B cell (primary cell): ENCODE measurements at regions not wholly inside any gene's neighbourhood (a gene's known extent, or its start where the extent isn't known, plus 50 kb on each side); places are given as distances from the start of the nearest gene placed in this dataset.

Experiments
- ATAC-seq: fragments of 200-7000 bp; cut with Tn5 transposase; one replicate; pipeline ENCODE4 v1.10.0; 2021; ENCODE audit warnings: low read depth, mild to moderate bottlenecking, moderate number of reproducible peaks, moderate library complexity
- CTCF ChIA-PET: fragments of 350-600 bp; sonication (Branson Sonifier 250); formaldehyde crosslinking; loops from one replicate; lab custom pipeline; 2021; ENCODE audit warnings: antibody characterized with exemption, inconsistent platforms; lab: Charles Lee
- POLR2A ChIA-PET: fragments of 350-600 bp; sonication (Branson Sonifier 250); formaldehyde crosslinking; loops from one replicate; lab custom pipeline; 2021; ENCODE audit warnings: antibody characterized with exemption; lab: Charles Lee
- DNase-seq: peaks from one replicate; pipeline ENCODE4 v3.0.0; 2013
- H2AFZ ChIP-seq: 2 replicates; pipeline ENCODE4 v1.6.1; 2012; ENCODE audit warnings: mild to moderate bottlenecking, low read depth, low read length; ENCODE audit not compliant: insufficient read depth, poor library complexity, severe bottlenecking
- H3K27ac ChIP-seq, 2 donors: 1 replicate in 1 of 2; 2 replicates in 1 of 2; pipeline ENCODE4 v1.5.1; 2012 to 2013; ENCODE audit warnings: low read length in 2 of 2, mild to moderate bottlenecking in 2 of 2, moderate library complexity in 1 of 2
- H3K27me3 ChIP-seq, 4 experiments: fragments of 200-600 bp in 1 of 4; sonication (generic) in 1 of 4; replicated peaks in 1 of 4; 1 replicate in 2 of 4; 2 replicates in 2 of 4; pipeline versions ENCODE4 v1.6.1 to v1.7.0; 2013 to 2016; ENCODE audit warnings: low read length in 3 of 4, mild to moderate bottlenecking in 2 of 4, mixed read lengths in 1 of 4, moderate library complexity in 1 of 4; ENCODE audit not compliant: insufficient read depth in 4 of 4, control insufficient read depth in 3 of 4; ENCODE audit errors: control extremely low read depth in 1 of 4
- H3K36me3 ChIP-seq, 2 experiments: replicated peaks in 1 of 2; 1 replicate in 1 of 2; 2 replicates in 1 of 2; pipeline versions ENCODE4 v1.6.1 to v1.7.1; 2013; ENCODE audit warnings: low read length in 1 of 2; ENCODE audit not compliant: insufficient read depth in 2 of 2, control insufficient read depth in 1 of 2; ENCODE audit errors: control extremely low read depth in 1 of 2, extremely low read depth in 1 of 2
- H3K4me1 ChIP-seq, 2 donors: fragments of 200-600 bp in 1 of 2; sonication (generic) in 1 of 2; 1 replicate in 1 of 2; 2 replicates in 1 of 2; pipeline versions ENCODE4 v1.5.1 to v1.6.1; 2013 to 2017; ENCODE audit warnings: low read length in 2 of 2; ENCODE audit not compliant: control insufficient read depth in 2 of 2, insufficient read depth in 2 of 2
- H3K4me2 ChIP-seq: replicated peaks from 2 replicates; pipeline ENCODE3; 2012; ENCODE audit warnings: mild to moderate bottlenecking, low read depth, low read length; ENCODE audit not compliant: poor library complexity, severe bottlenecking
- H3K4me3 ChIP-seq, 5 experiments: fragments of 200-600 bp in 1 of 5; sonication (generic) in 1 of 5; 1 replicate in 3 of 5; 2 replicates in 2 of 5; pipeline versions ENCODE4 v1.5.1 to v1.7.0; 2011 to 2016; ENCODE audit warnings: low read length in 4 of 5, mild to moderate bottlenecking in 4 of 5, low read depth in 2 of 5, control low read depth in 1 of 5, moderate library complexity in 1 of 5; ENCODE audit not compliant: insufficient read depth in 1 of 5; ENCODE audit errors: control extremely low read depth in 1 of 5, extremely low read depth in 1 of 5
- H3K79me2 ChIP-seq: fragments of 200-600 bp; sonication (generic); one replicate; pipeline ENCODE4 v1.6.0; 2016; ENCODE audit warnings: low read length; ENCODE audit not compliant: control insufficient read depth, insufficient read depth
- H3K9ac ChIP-seq: fragments of 200-600 bp; sonication (generic); 2 replicates; pipeline ENCODE4 v1.6.1; 2017; ENCODE audit warnings: mild to moderate bottlenecking, low read length, moderate library complexity
- H3K9me3 ChIP-seq, 3 donors: one replicate each; pipeline versions ENCODE4 v1.6.1 to v1.7.1; 2013; ENCODE audit warnings: low read length in 2 of 3; ENCODE audit not compliant: control insufficient read depth in 2 of 3, insufficient read depth in 1 of 3; ENCODE audit errors: control extremely low read depth in 1 of 3
- H4K20me1 ChIP-seq: 2 replicates; pipeline ENCODE4 v1.6.0; 2012; ENCODE audit warnings: mild to moderate bottlenecking, low read length; ENCODE audit not compliant: insufficient read depth, control insufficient read depth, poor library complexity, severe bottlenecking
- H3K27ac Mint-ChIP-seq: one replicate; pipeline ENCODE4 v1.8.0; 2021; ENCODE audit warnings: mixed read lengths
- H3K27me3 Mint-ChIP-seq: one replicate; pipeline ENCODE4 v1.8.0; 2021; ENCODE audit warnings: mixed read lengths
- H3K4me1 Mint-ChIP-seq: one replicate; pipeline ENCODE4 v1.8.0; 2021; ENCODE audit warnings: mixed read lengths
- H3K4me3 Mint-ChIP-seq: one replicate; pipeline ENCODE4 v1.8.0; 2021; ENCODE audit warnings: mixed read lengths
- H3K9me3 Mint-ChIP-seq: one replicate; pipeline ENCODE4 v1.8.0; 2022; ENCODE audit warnings: mixed read lengths; ENCODE audit not compliant: insufficient read depth
- CTCF ChIP-seq: fragments of 200-600 bp; IDR thresholded peaks from one replicate; pipeline ENCODE4 v1.8.0; 2022; ENCODE audit warnings: antibody characterized with exemption, mild to moderate bottlenecking
- EZH2 ChIP-seq: IDR thresholded peaks from 2 replicates; pipeline ENCODE4 v1.6.1; 2012; ENCODE audit warnings: borderline replicate concordance, low read depth, mild to moderate bottlenecking, moderate library complexity, low read length; ENCODE audit not compliant: insufficient read depth, poor library complexity, severe bottlenecking
- WGBS: methylation state at CpG from one replicate; pipeline ENCODE4 v1.1.5; 2013; ENCODE audit warnings: missing lambda C conversion rate; ENCODE audit not compliant: insufficient coverage; 5-methylcytosine and 5-hydroxymethylcytosine counted together
- intact Hi-C: fragments of 100-400 bp; cut with micrococcal nuclease; formaldehyde crosslinking; loops from one replicate; pipeline ENCODE4 v1.10.0; 2022

GRCh38 chr18:67589325-67589724 is 72.8 kb upstream of the DSEL start:
- H2AFZ ChIP-seq, result no peak overlapping the region
- no peaks in the 10 kb centered on the region for H3K79me2 ChIP-seq
- intact Hi-C loops, result no loop called here
- ChIA-PET CTCF (no interaction called here), POLR2A (no interaction called here)
- TF ChIP-seq CTCF (no peak), EZH2 (no peak)
- no peaks in the 10 kb centered on the region for H3K27me3 ChIP-seq
- no CpG with 5 or more reads among the region's 3 CpGs for WGBS
- H3K27ac ChIP-seq, result no peak overlapping the region
- no peaks in the 10 kb centered on the region for H3K4me1 ChIP-seq
- ATAC-seq (no peak), DNase-seq (no peak)
- H3K9me3 Mint-ChIP-seq, result no peaks in the 10 kb centered on the region
- H3K27ac Mint-ChIP-seq, result no peak overlapping the region
- H3K4me2 ChIP-seq, result no peak overlapping the region
- no peak overlapping the region for H3K4me3 ChIP-seq
- no peaks in the 10 kb centered on the region for H3K27me3 Mint-ChIP-seq
- no peaks in the 10 kb centered on the region for H4K20me1 ChIP-seq
- H3K9me3 ChIP-seq, result peaks cover 0 to 2% (median 0%) of the 10 kb centered on the region in 3 donors
- H3K36me3 ChIP-seq, result no peaks in the 10 kb centered on the region
- H3K9ac ChIP-seq, result no peak overlapping the region
- H3K4me1 Mint-ChIP-seq, result no peaks in the 10 kb centered on the region
- no peak overlapping the region for H3K4me3 Mint-ChIP-seq

- no peak overlapping the region for H3K27ac Mint-ChIP-seq
- DNase-seq, result no peak
- H3K27me3 ChIP-seq, result no peaks in the 10 kb centered on the region
- no peak overlapping the region for H2AFZ ChIP-seq
- WGBS, result no CpG with 5 or more reads among the region's 2 CpGs
- H4K20me1 ChIP-seq, result no peaks in the 10 kb centered on the region
- no peak overlapping the region for H3K4me3 ChIP-seq
- H3K9ac ChIP-seq, result no peak overlapping the region
- no peak for ATAC-seq
- H3K9me3 Mint-ChIP-seq, result no peaks in the 10 kb centered on the region
- no peaks in the 10 kb centered on the region for H3K27me3 Mint-ChIP-seq
- H3K27ac ChIP-seq, result no peak overlapping the region
- H3K79me2 ChIP-seq, result no peaks in the 10 kb centered on the region
- no peak overlapping the region for H3K4me2 ChIP-seq
- no peaks in the 10 kb centered on the region for H3K4me1 Mint-ChIP-seq
- CTCF ChIA-PET, result no interaction called here
- POLR2A ChIA-PET, result no interaction called here
- H3K36me3 ChIP-seq, result no peaks in the 10 kb centered on the region
- intact Hi-C loops, result no loop called here
- H3K4me3 Mint-ChIP-seq, result no peak overlapping the region
- H3K4me1 ChIP-seq, result no peaks in the 10 kb centered on the region
- peaks cover 0 to 2% (median 0%) of the 10 kb centered on the region in 3 donors for H3K9me3 ChIP-seq
- TF ChIP-seq EZH2 (no peak), CTCF (no peak)
Measured at GRCh38 chr18:67586101-67586500, 69.6 kb upstream of the DSEL start.
